Calu3 (cell line): ENCODE measurements at regions not wholly inside any gene's neighbourhood (a gene's known extent, or its start where the extent isn't known, plus 50 kb on each side); places are given as distances from the start of the nearest gene placed in this dataset.

Source experiments
- BruUV-seq: library from RNA; stranded (reverse); fragments of 400-500 nt; replicated peaks from 2 replicates; lab custom pipeline; 2021; lab: Mats Ljungman, UMichigan
- CTCF ChIA-PET: fragments of 300-600 bp; sonication (Branson Sonifier 250); formaldehyde crosslinking; loops from one replicate; lab custom pipeline; 2022; ENCODE audit warnings: antibody characterized with exemption; lab: Charles Lee
- DNase-seq: peaks from one replicate; pipeline ENCODE4 v3.0.0; 2022
- H3K27ac Mint-ChIP-seq: one replicate; pipeline ENCODE4 v1.8.0; 2022; ENCODE audit warnings: mixed read lengths; ENCODE audit not compliant: unreplicated experiment
- H3K27me3 Mint-ChIP-seq: one replicate; pipeline ENCODE4 v1.8.0; 2022; ENCODE audit warnings: mixed read lengths; ENCODE audit not compliant: unreplicated experiment
- H3K36me3 Mint-ChIP-seq: one replicate; pipeline ENCODE4 v1.8.0; 2022; ENCODE audit warnings: mild to moderate bottlenecking, moderate library complexity, mixed read lengths; ENCODE audit not compliant: insufficient read depth, unreplicated experiment
- H3K4me1 Mint-ChIP-seq: one replicate; pipeline ENCODE4 v1.8.0; 2022; ENCODE audit warnings: mild to moderate bottlenecking, low read depth, mixed read lengths; ENCODE audit not compliant: unreplicated experiment
- H3K4me3 Mint-ChIP-seq: one replicate; pipeline ENCODE4 v1.8.0; 2022; ENCODE audit warnings: mild to moderate bottlenecking, low read depth, moderate library complexity, mixed read lengths; ENCODE audit not compliant: unreplicated experiment
- H3K9me3 Mint-ChIP-seq: one replicate; pipeline ENCODE4 v1.8.0; 2022; ENCODE audit warnings: low read depth, mixed read lengths; ENCODE audit not compliant: unreplicated experiment
- intact Hi-C: fragments of 100-400 bp; cut with micrococcal nuclease; formaldehyde crosslinking; loops from one replicate; pipeline ENCODE4 v1.10.0; 2022; ENCODE audit not compliant: unreplicated experiment
- TF ChIP-seq, protein P1 (sequence below): fragments of 200-600 bp; IDR thresholded peaks from one replicate; pipeline ENCODE4 v1.8.0; 2022; ENCODE audit warnings: antibody characterized with exemption; ENCODE audit not compliant: unreplicated experiment

DNA sequence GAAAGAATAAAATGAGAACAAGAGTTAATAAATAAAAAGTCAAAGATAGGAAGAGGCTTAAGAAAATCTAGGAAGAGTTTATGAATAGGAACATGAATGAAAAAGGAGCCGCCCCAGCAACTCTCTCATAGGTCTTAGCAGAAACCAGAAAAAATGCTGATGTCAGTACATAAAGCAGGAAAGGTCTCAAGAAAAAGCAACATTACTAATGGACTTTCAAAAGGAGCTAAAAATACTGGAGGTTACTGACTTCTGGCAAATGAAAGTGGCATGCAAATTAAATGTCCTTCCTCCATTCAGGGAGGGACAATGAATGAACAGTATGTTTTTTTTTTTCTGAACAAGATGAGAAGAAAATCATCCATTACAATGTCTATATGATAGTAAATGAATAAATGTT, 387.6 kb downstream of the BRINP2 start:
- H3K27ac Mint-ChIP-seq: no peak overlapping the region
- no peaks in the 10 kb centered on the region for H3K4me1 Mint-ChIP-seq
- no peaks in the 10 kb centered on the region for H3K27me3 Mint-ChIP-seq
- no peak overlapping the region for H3K4me3 Mint-ChIP-seq
- intact Hi-C loops: no loop called here
- TF ChIP-seq, protein P1, sequence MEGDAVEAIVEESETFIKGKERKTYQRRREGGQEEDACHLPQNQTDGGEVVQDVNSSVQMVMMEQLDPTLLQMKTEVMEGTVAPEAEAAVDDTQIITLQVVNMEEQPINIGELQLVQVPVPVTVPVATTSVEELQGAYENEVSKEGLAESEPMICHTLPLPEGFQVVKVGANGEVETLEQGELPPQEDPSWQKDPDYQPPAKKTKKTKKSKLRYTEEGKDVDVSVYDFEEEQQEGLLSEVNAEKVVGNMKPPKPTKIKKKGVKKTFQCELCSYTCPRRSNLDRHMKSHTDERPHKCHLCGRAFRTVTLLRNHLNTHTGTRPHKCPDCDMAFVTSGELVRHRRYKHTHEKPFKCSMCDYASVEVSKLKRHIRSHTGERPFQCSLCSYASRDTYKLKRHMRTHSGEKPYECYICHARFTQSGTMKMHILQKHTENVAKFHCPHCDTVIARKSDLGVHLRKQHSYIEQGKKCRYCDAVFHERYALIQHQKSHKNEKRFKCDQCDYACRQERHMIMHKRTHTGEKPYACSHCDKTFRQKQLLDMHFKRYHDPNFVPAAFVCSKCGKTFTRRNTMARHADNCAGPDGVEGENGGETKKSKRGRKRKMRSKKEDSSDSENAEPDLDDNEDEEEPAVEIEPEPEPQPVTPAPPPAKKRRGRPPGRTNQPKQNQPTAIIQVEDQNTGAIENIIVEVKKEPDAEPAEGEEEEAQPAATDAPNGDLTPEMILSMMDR: no peak
- BruUV-seq: no TSS peak
- CTCF ChIA-PET: interaction anchor here (0.7 to 1.0 kb wide), 2 partner anchors 8 to 14 kb away, joined by 3 read pairs; no protein-coding TSS in a partner anchor
- peaks cover 3% of the 10 kb centered on the region for H3K36me3 Mint-ChIP-seq
- no peak for DNase-seq
- peaks cover 4% of the 10 kb centered on the region for H3K9me3 Mint-ChIP-seq

DNA sequence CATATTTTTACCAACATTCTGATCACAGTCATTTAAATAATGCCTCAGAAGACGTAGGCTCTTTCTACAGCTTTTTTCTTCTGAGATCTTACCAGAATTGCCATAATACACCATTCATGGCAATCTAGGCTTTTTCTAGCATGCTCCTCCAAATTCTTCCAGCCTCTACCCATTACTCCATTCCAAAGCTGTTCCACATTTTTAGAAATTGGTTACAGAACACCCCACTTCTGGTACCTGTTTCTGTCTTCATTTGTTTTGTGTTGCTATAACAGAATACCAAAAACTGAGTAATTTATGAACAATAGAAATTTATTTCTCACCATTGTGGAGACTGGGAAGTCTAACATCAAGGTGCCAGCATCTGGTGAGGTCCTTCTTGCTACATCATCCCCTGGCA, 385.4 kb downstream of the BRINP2 start:
- Mint-ChIP-seq H3K27me3 (no peaks in the 10 kb centered on the region), H3K36me3 (peaks cover 2% of the 10 kb centered on the region), H3K4me1 (no peaks in the 10 kb centered on the region), H3K27ac (no peak overlapping the region), H3K4me3 (no peak overlapping the region), H3K9me3 (peaks cover 4% of the 10 kb centered on the region)
- CTCF ChIA-PET: no interaction called here
- TF ChIP-seq, protein P1: no peak
- intact Hi-C loops: no loop called here
- BruUV-seq: no TSS peak
- no peak for DNase-seq

GRCh38 chr1:177547200-177547599, 376.4 kb downstream of the BRINP2 start:
- TF ChIP-seq, protein P1: no peak
- H3K27ac Mint-ChIP-seq: no peak overlapping the region
- H3K27me3 Mint-ChIP-seq: no peaks in the 10 kb centered on the region
- DNase-seq: no peak
- H3K9me3 Mint-ChIP-seq: no peaks in the 10 kb centered on the region
- no peaks in the 10 kb centered on the region for H3K4me1 Mint-ChIP-seq
- H3K36me3 Mint-ChIP-seq: no peaks in the 10 kb centered on the region
- CTCF ChIA-PET: no interaction called here
- no TSS peak for BruUV-seq
- H3K4me3 Mint-ChIP-seq: no peak overlapping the region
- intact Hi-C loops: no loop called here

- H3K27me3 Mint-ChIP-seq: no peaks in the 10 kb centered on the region
- intact Hi-C loops: no loop called here
- H3K4me3 Mint-ChIP-seq: no peak overlapping the region
- no peaks in the 10 kb centered on the region for H3K9me3 Mint-ChIP-seq
- no peak for DNase-seq
- H3K27ac Mint-ChIP-seq: no peak overlapping the region
- TF ChIP-seq, protein P1: no peak
- BruUV-seq: no TSS peak
- CTCF ChIA-PET: interaction anchor here (0.7 kb wide), 1 partner anchor 114 kb away, joined by 4 read pairs; no protein-coding TSS in a partner anchor
- no peaks in the 10 kb centered on the region for H3K36me3 Mint-ChIP-seq
- H3K4me1 Mint-ChIP-seq: no peaks in the 10 kb centered on the region
Measured at GRCh38 chr1:177546346-177546745, 375.6 kb downstream of the BRINP2 start.
